Activated naive CD8-positive, alpha-beta T cell treated with anti-CD3 and anti-CD28 coated beads, Interleukin-2, amount 10 ng/mL, durations not matched to agents 7 days and 5 days (primary cell): ENCODE measurements at regions not wholly inside any gene's neighbourhood (a gene's known extent, or its start where the extent isn't known, plus 50 kb on each side); places are given as distances from the start of the nearest gene placed in this dataset.
"Not testable (repeated sequence)": the region's sequence is repeated elsewhere in the genome, so short reads cannot be mapped to it uniquely, and the experiment has no call there.

Source experiments
- ATAC-seq: fragments of 150-1000 bp; cut with Tn5 transposase; one replicate; pipeline ENCODE4 v1.10.0; 2021; ENCODE audit warnings: low read depth, moderate library complexity
- POLR2A ChIA-PET: fragments of 350-600 bp; sonication (Branson Sonifier 250); formaldehyde crosslinking; loops from one replicate; lab custom pipeline; 2021; ENCODE audit warnings: antibody characterized with exemption; lab: Charles Lee
- DNase-seq: peaks from one replicate; pipeline ENCODE4 v3.0.0; 2021
- H3K27ac Mint-ChIP-seq: one replicate; pipeline ENCODE4 v1.8.0; 2022; ENCODE audit warnings: mild to moderate bottlenecking, mixed read lengths
- H3K27me3 Mint-ChIP-seq: one replicate; pipeline ENCODE4 v1.8.0; 2022; ENCODE audit warnings: mild to moderate bottlenecking, moderate library complexity, mixed read lengths
- H3K36me3 Mint-ChIP-seq: one replicate; pipeline ENCODE4 v1.8.0; 2021; ENCODE audit warnings: mild to moderate bottlenecking, mixed read lengths
- H3K4me1 Mint-ChIP-seq: one replicate; pipeline ENCODE4 v1.8.0; 2021; ENCODE audit warnings: mixed read lengths
- H3K4me3 Mint-ChIP-seq: one replicate; pipeline ENCODE4 v1.8.0; 2022; ENCODE audit warnings: mild to moderate bottlenecking, moderate library complexity, mixed read lengths
- H3K9me3 Mint-ChIP-seq: one replicate; pipeline ENCODE4 v1.8.0; 2021; ENCODE audit warnings: mixed read lengths

DNA sequence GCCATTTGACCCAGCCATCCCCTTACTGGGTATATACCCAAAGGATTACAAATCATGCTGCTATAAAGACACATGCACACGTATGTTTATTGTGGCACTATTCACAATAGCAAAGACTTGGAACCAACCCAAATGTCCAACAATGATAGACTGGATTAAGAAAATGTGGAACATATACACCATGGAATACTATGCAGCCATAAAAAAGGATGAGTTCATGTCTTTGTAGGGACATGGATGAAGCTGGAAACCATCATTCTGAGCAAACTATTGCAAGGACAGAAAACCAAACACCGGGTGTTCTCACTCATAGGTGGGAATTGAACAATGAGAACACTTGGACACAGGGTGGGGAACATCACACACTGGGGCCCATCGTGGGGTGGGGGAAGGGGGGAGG is 172.5 kb upstream of the POGK start:
- H3K36me3 Mint-ChIP-seq, POLR2A ChIA-PET, H3K27me3 Mint-ChIP-seq, H3K4me1 Mint-ChIP-seq, ATAC-seq, DNase-seq, H3K4me3 Mint-ChIP-seq, H3K9me3 Mint-ChIP-seq, H3K27ac Mint-ChIP-seq: not testable (repeated sequence)

DNA sequence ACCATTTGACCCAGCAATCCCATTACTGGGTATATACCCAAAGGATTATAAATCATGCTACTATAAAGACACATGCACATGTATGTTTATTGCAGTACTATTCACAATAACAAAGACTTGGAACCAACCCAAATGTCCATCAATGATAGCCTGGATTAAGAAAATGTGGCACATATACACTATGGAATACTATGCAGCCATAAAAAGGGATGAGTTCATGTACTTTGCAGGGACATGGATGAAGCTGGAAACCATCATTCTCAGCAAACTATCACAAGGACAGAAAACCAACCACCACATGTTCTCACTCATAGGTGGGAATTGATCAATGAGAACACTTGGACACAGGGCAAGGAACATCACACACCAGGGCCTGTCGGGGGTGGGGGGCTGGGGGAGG is 171.7 kb upstream of the POGK start:
- H3K9me3 Mint-ChIP-seq, POLR2A ChIA-PET, H3K27ac Mint-ChIP-seq, H3K4me3 Mint-ChIP-seq, H3K27me3 Mint-ChIP-seq, ATAC-seq, DNase-seq, H3K36me3 Mint-ChIP-seq, H3K4me1 Mint-ChIP-seq: not testable (repeated sequence)

DNA sequence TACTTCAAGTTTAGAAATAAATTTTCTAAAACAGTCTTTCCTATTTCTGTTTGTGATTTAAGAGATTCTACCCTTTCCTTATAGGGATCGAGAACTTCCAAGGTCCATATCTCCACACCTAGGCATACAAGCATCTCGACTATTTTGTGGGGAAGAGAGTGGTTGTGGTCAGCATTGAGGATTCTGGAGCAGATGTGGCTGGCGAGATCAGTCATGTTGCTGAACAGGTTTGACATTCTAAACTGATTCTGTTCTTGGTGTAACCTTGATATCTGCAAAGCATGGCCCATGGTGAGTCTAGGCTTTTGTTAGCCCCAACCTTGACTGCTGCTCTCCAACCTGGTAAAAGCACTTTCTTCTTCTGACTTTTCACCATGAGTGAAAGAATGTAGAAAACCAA is 167.6 kb upstream of the POGK start:
- ATAC-seq = no peak
- Mint-ChIP-seq H3K4me3 (no peak overlapping the region), H3K27ac (no peak overlapping the region), H3K27me3 (no peaks in the 10 kb centered on the region), H3K4me1 (peaks cover 5% of the 10 kb centered on the region), H3K36me3 (no peaks in the 10 kb centered on the region), H3K9me3 (no peaks in the 10 kb centered on the region)
- POLR2A ChIA-PET = no interaction called here
- no peak for DNase-seq

DNA sequence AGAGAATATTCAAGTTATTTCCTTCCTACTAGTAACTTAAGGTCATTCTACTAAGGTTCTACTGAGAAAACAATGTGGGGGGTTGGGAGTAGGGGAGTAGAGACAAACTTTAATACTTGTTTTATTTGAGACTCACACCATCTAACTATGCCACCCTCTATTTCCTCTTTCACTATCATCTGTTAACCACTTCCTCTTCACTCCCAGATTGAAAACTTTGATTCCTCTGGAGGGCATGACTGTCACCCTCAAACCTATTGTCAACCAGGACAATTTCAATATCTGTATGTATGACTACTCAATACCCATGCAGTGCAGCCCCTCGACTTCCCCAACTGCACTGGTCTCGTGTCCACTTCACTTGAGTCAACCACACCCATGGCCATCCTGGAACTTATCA is 165.6 kb upstream of the POGK start:
- POLR2A ChIA-PET = no interaction called here
- no peak for ATAC-seq
- DNase-seq = no peak
- Mint-ChIP-seq H3K27ac (no peak overlapping the region), H3K4me1 (peaks cover 5% of the 10 kb centered on the region), H3K4me3 (no peak overlapping the region), H3K27me3 (no peaks in the 10 kb centered on the region), H3K36me3 (no peaks in the 10 kb centered on the region), H3K9me3 (no peaks in the 10 kb centered on the region)

DNA sequence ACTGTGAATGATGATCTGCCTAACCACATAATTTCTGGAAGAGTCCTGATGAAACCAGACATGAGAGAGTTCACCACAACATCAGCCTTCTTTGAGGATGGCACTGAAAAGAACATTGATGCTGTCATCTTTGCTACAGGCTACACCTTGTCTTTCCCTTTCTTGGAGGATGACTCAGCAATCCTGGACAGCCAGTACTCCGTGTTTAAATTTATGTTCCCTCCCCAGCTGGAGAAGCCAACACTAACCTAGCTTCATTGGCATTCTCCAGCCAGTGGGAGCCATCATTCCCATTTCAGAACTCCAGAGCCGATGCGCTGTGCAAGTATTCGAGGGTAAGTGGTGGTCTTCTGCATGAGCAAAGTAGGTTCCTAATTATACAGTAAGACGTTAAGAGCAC is 164.1 kb upstream of the POGK start:
- peaks cover 5% of the 10 kb centered on the region for H3K4me1 Mint-ChIP-seq
- no peaks in the 10 kb centered on the region for H3K27me3 Mint-ChIP-seq
- ATAC-seq (no peak), DNase-seq (no peak)
- POLR2A ChIA-PET = no interaction called here
- H3K27ac Mint-ChIP-seq = no peak overlapping the region
- no peak overlapping the region for H3K4me3 Mint-ChIP-seq
- H3K36me3 Mint-ChIP-seq = no peaks in the 10 kb centered on the region
- no peaks in the 10 kb centered on the region for H3K9me3 Mint-ChIP-seq

DNA sequence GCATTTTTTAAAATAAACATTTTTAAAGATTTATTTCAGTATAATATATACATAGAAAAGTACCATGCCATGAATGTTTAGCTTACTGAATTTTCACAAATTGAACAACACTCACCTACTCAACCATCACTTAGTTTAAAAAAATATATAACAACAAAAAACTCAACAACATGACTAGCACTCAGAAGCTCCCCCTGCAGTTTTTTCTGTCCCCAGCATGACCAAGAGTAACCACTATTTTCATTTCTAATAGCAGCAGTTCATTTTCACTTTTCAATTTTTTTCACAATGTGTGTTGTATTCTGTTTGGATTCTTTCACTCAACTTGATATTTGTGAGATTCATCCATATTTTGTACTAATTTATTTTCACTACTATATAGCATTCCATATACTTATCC is 162.3 kb upstream of the POGK start:
- Mint-ChIP-seq H3K4me3 (no peak overlapping the region), H3K27me3 (no peaks in the 10 kb centered on the region), H3K27ac (no peak overlapping the region), H3K4me1 (peaks cover 5% of the 10 kb centered on the region), H3K36me3 (no peaks in the 10 kb centered on the region), H3K9me3 (no peaks in the 10 kb centered on the region)
- no peak for DNase-seq
- POLR2A ChIA-PET = no interaction called here
- ATAC-seq = no peak

DNA sequence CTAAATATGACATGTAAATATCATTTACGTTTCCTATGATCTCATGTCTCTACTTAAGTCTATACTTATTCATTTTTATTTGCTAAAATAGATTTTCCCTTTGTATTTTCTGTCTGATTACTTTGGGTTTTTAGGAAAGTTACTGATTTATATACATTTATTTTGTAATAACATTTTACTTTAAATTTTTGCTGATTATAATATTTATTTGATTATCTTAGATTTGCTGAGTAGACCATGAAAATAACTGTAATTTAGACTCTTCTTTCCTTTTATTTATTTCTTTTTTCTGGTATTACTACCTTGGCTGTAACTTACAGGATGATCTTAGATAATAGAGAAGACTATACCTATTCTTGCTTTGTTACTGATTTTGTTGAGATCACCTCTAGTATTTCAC is 159.9 kb upstream of the POGK start:
- Mint-ChIP-seq H3K9me3 (no peaks in the 10 kb centered on the region), H3K4me1 (no peaks in the 10 kb centered on the region), H3K36me3 (no peaks in the 10 kb centered on the region), H3K4me3 (no peak overlapping the region), H3K27me3 (peaks cover 3% of the 10 kb centered on the region), H3K27ac (no peak overlapping the region)
- ATAC-seq (no peak), DNase-seq (no peak)
- POLR2A ChIA-PET = no interaction called here

DNA sequence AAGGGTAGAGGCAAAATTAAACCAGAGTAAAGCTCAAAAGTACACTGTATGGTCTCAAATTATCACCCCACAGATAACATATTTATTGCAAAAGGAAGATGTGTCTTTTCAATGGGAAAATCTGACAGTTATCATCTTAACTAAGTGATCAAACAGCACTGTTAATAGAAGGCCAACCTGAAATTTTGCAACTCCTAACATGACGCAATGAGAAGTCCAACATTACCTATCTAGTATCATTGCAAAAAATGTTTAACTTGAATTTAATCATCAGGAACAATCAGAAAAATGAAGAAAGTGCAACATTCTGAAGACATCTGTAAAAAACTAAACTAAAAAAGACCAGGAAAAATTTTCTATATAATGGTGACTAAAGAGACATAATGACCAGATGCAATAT is 156.7 kb upstream of the POGK start:
- Mint-ChIP-seq H3K9me3 (peaks cover 7% of the 10 kb centered on the region), H3K36me3 (no peaks in the 10 kb centered on the region)
- DNase-seq = no peak

DNA sequence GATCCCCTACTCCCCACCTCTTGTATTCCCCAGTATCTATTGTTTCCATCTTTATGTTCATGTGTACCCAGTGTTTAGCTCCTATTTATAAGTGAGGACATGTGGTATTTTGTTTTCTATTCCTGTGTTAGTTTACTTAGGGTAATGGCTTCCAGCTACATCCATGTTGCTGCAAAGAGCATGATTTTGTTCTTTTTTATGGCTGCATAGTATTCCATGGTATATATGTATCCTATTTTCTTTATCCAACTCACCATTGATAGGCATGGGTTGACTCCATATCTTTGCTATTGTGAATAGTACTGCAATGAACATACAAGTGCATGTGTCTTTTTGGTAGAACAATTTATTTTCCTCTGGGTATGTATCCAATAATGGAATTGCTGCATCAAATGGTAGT is 154.6 kb upstream of the POGK start:
- H3K27me3 Mint-ChIP-seq, H3K4me3 Mint-ChIP-seq, ATAC-seq, POLR2A ChIA-PET, DNase-seq, H3K4me1 Mint-ChIP-seq, H3K36me3 Mint-ChIP-seq, H3K27ac Mint-ChIP-seq: not testable (repeated sequence)
- H3K9me3 Mint-ChIP-seq = peaks cover 11% of the 10 kb centered on the region

More for the DNA sequence above, 156.7 kb upstream of the POGK start:
- POLR2A ChIA-PET = no interaction called here
- no peak for ATAC-seq
- H3K27me3 Mint-ChIP-seq = peaks cover 4% of the 10 kb centered on the region
- H3K4me1 Mint-ChIP-seq = no peaks in the 10 kb centered on the region
- no peak overlapping the region for H3K4me3 Mint-ChIP-seq
- H3K27ac Mint-ChIP-seq = no peak overlapping the region

DNA sequence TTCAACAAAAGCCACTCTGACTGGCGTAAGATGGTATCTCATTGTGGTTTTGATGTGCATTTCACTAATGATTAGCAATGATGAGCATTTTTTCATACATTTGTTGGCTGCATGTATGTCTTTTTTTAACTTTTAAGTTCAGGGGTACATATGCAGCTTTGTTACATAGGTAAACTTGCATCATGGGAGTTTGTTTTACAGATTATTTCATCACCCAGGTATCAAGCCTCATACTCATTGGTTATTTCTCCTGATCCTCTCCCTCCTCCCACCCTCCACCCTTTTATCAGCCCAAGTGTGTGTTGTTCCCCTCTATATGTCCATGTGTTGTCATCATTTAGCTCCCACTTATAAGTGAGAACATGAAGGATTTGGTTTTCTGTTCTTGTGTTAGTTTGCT is 154.1 kb upstream of the POGK start:
- Mint-ChIP-seq H3K36me3 (no peaks in the 10 kb centered on the region), H3K27me3 (peaks cover 9% of the 10 kb centered on the region), H3K27ac (no peak overlapping the region), H3K4me3 (no peak overlapping the region), H3K9me3 (peaks cover 11% of the 10 kb centered on the region), H3K4me1 (no peaks in the 10 kb centered on the region)
- ATAC-seq (no peak), DNase-seq (no peak)
- POLR2A ChIA-PET = no interaction called here

DNA sequence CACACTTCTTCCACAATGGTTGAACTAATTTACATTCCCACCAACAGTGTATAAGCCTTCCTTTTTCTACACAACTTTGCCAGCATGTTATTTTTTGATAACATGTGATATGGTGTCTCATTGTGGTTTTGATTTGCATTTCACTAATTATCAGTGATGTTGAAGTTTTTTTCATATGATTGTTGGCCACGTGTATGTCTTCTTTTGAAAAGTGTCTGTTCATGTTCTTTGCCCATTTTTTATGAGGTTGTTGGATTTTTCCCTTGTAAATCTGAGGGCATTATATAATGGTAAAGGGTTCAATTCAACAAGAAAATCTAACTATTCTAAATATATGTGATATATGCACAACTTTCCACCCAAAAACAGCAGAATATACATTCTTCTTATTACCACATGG is 153.4 kb upstream of the POGK start:
- POLR2A ChIA-PET, DNase-seq, H3K4me1 Mint-ChIP-seq, H3K4me3 Mint-ChIP-seq, ATAC-seq, H3K36me3 Mint-ChIP-seq, H3K27ac Mint-ChIP-seq, H3K27me3 Mint-ChIP-seq: not testable (repeated sequence)
- H3K9me3 Mint-ChIP-seq = peaks cover 11% of the 10 kb centered on the region

DNA sequence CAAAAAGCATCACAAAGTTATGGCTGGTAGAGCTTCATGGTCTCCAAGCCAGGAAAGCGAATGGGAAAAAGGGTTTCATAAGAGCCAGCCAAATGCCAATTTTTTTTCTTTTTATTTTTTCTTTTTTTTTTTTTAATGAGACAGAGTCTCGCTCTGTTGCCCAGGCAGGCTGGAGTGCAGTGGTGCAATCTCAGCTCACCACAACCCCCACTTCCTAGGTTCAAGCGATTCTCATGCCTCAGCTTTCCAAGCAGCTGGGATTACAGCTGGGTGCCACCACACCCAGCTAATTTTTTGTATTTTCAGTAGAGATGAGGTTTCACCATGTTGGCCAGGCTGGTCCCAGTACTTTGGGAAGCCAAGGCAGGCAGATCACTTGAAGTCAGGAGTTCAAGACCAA is 148.7 kb upstream of the POGK start:
- H3K27ac Mint-ChIP-seq, POLR2A ChIA-PET, DNase-seq, H3K27me3 Mint-ChIP-seq, H3K36me3 Mint-ChIP-seq, ATAC-seq, H3K4me3 Mint-ChIP-seq, H3K9me3 Mint-ChIP-seq, H3K4me1 Mint-ChIP-seq: not testable (repeated sequence)

DNA sequence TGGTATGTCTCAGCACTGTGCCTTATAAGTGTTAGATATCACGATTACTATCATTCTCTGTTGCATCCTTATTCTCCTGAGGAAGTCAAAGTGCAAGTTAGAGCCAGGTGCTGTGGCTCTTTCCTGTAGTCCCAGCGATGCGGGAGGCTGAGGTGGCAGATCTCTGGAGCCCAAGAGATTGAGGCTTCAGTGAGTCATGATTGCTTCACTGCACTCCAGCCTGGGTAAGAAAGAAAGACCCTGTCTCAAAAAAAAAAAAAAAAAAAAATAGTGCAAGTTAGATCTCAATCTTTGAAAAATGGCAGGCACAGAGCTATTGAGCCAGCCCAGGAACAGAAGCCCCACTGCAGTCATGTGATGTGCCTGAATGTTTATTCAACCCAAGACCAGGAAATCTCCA is 147.8 kb upstream of the POGK start:
- Mint-ChIP-seq H3K4me1 (no peaks in the 10 kb centered on the region), H3K4me3 (no peak overlapping the region), H3K27ac (no peak overlapping the region), H3K9me3 (peaks cover 4% of the 10 kb centered on the region), H3K27me3 (peaks cover 6% of the 10 kb centered on the region), H3K36me3 (no peaks in the 10 kb centered on the region)
- DNase-seq (no peak), ATAC-seq (no peak)
- POLR2A ChIA-PET = no interaction called here

DNA sequence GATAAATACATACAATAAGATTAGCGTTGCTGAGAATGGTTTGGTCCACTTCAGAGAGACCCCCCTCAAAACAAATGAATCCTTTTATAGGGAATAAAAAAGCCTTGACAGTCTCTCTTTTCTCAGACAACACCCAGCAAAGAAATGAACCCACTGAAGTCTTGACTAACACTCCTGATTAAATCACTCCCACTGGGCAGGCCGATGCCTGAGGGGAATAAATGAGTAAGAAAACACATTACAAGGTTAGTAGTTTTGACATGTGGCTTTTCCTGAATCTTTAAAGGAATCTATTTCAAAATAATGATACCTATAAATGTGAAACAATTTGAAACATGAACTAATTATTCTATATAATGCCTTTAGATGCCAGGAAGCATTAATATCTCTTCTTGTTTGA is 146.9 kb upstream of the POGK start:
- Mint-ChIP-seq H3K4me3 (no peak overlapping the region), H3K27ac (no peak overlapping the region), H3K9me3 (peaks cover 4% of the 10 kb centered on the region), H3K27me3 (peaks cover 6% of the 10 kb centered on the region), H3K36me3 (no peaks in the 10 kb centered on the region), H3K4me1 (no peaks in the 10 kb centered on the region)
- ATAC-seq (no peak), DNase-seq (no peak)
- POLR2A ChIA-PET = no interaction called here

DNA sequence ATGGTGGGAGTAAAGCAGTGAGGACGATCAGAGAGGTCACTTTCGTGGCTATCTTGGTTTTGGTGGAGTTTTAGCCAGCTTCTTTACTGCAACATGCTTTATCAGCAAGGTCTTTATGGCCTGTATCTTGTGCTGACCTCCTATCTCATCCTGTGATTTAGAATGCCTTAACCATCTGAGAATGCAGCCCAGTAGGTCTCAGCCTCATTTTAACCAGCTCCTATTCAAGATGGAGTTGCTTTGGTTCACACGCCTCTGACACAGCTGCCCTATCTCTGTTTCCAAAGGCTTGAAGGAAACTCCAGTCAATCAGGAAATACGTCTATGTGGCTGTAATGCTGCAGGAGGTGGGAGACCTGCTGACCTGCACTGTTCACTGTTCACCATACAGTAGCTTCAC is 146.1 kb upstream of the POGK start:
- no peak for DNase-seq
- ATAC-seq = no peak
- H3K36me3 Mint-ChIP-seq = no peaks in the 10 kb centered on the region
- POLR2A ChIA-PET = no interaction called here
- no peaks in the 10 kb centered on the region for H3K4me1 Mint-ChIP-seq
- no peak overlapping the region for H3K27ac Mint-ChIP-seq
- no peaks in the 10 kb centered on the region for H3K9me3 Mint-ChIP-seq
- no peak overlapping the region for H3K4me3 Mint-ChIP-seq
- peaks cover 2% of the 10 kb centered on the region for H3K27me3 Mint-ChIP-seq
